Pancreas (tissue), 10 donors: ENCODE measurements at regions not wholly inside any gene's neighbourhood (a gene's known extent, or its start where the extent isn't known, plus 50 kb on each side); places are given as distances from the start of the nearest gene placed in this dataset.

Experiments used
- ATAC-seq, 4 donors: fragments of 200-7000 bp; cut with Tn5 transposase; one replicate each; pipeline versions ENCODE4 v1.8.0 to v1.9.1; 2020; ENCODE audit warnings: mild to moderate bottlenecking in 4 of 4, moderate library complexity in 4 of 4
- DNase-seq, 6 donors: peaks; one replicate each; pipeline ENCODE4 v3.0.0-alpha.2; 2020
- FAIRE-seq: peaks from 2 replicates; lab custom pipeline; 2012; peaks lifted over from hg19 to GRCh38; lab: Jason Lieb, UNC
- H3K27ac ChIP-seq, 4 donors: fragments of 200-600 bp; sonication (generic); 1 replicate in 3 of 4; 2 replicates in 1 of 4; pipeline versions ENCODE4 v1.5.0 to v1.8.0; 2020
- H3K27me3 ChIP-seq, 4 donors: fragments of 200-600 bp; one replicate each; pipeline ENCODE4 v1.8.0; 2021
- H3K36me3 ChIP-seq, 3 donors: fragments of 200-600 bp; sonication (generic) in 1 of 3; one replicate each; pipeline versions ENCODE4 v1.5.0 to v1.8.0; 2020 to 2021
- H3K4me1 ChIP-seq, 3 donors: fragments of 200-600 bp; one replicate each; pipeline ENCODE4 v1.8.0; 2021
- H3K4me3 ChIP-seq, 4 donors: fragments of 200-600 bp; sonication (generic) in 2 of 4; one replicate each; pipeline versions ENCODE4 v1.5.0 to v1.8.0; 2020 to 2021
- H3K9me3 ChIP-seq, 4 donors: fragments of 200-600 bp; one replicate each; pipeline ENCODE4 v1.8.0; 2021
- WGBS, 2 donors: extraction: QIAGEN DNeasy Blood & Tissue Kit; methylation state at CpG; one replicate each; pipeline ENCODE4 v1.1.7; 2013; 5-methylcytosine and 5-hydroxymethylcytosine counted together
- intact Hi-C, 3 donors: fragments of 100-400 bp; cut with DNase I; formaldehyde crosslinking; loops; one replicate each; pipeline versions ENCODE4 v1.11.1 to v1.14.2; 2022
- TF ChIP-seq, protein P1 (sequence below), 4 donors: fragments of 200-600 bp; sonication (generic) in 3 of 4; IDR thresholded peaks; one replicate each; pipeline versions ENCODE4 v1.5.0 to v1.8.0; 2021; ENCODE audit warnings: antibody characterized with exemption in 4 of 4
- donor health status: healthy with polysubstance abuse.
- donor health status: DM: no; HTN: no; CAD: no; lungs with moderate emphysema.
- donor health status: DM: no; HTN: no; CAD: no.
- donor health status: control.
- donor health status: control.
- donor health status: Bipolar disorder and iron deficiency.
- donor health status: DM: yes; HTN: yes; CAD: no.
- donor health status: DM: no; HTN: no; CAD: no.
- donor health status: DM: no; HTN: no; CAD: no.
- donor health status: DM: yes; HTN: yes; CAD: no.

GRCh38 chr12:123036466-123037285 is 56.2 kb downstream of the ARL6IP4 start:
- H3K27me3 ChIP-seq, result no peaks in the 10 kb centered on the region
- intact Hi-C loops, result loop anchor here in 1 of 3 donors (10.0 kb wide), 1 partner anchor 198 kb away; the partner anchor contains the start of genes MPHOSPH9 and MTRFR
- peak in 2 of 6 donors; percentile 25 to 33 for DNase-seq
- no peak overlapping the region for H3K27ac ChIP-seq
- TF ChIP-seq, protein P1, sequence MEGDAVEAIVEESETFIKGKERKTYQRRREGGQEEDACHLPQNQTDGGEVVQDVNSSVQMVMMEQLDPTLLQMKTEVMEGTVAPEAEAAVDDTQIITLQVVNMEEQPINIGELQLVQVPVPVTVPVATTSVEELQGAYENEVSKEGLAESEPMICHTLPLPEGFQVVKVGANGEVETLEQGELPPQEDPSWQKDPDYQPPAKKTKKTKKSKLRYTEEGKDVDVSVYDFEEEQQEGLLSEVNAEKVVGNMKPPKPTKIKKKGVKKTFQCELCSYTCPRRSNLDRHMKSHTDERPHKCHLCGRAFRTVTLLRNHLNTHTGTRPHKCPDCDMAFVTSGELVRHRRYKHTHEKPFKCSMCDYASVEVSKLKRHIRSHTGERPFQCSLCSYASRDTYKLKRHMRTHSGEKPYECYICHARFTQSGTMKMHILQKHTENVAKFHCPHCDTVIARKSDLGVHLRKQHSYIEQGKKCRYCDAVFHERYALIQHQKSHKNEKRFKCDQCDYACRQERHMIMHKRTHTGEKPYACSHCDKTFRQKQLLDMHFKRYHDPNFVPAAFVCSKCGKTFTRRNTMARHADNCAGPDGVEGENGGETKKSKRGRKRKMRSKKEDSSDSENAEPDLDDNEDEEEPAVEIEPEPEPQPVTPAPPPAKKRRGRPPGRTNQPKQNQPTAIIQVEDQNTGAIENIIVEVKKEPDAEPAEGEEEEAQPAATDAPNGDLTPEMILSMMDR (IDR thresholded peaks at IDR 0.05), result no peak
- FAIRE-seq, result no peak
- H3K36me3 ChIP-seq, result no peaks in the 10 kb centered on the region
- no peaks in the 10 kb centered on the region for H3K9me3 ChIP-seq
- no peak for ATAC-seq
- 87 to 94% methylated on average over 4 of the region's 4 CpGs for WGBS, 2 donors
- no peak overlapping the region for H3K4me3 ChIP-seq
- no peaks in the 10 kb centered on the region for H3K4me1 ChIP-seq

DNA sequence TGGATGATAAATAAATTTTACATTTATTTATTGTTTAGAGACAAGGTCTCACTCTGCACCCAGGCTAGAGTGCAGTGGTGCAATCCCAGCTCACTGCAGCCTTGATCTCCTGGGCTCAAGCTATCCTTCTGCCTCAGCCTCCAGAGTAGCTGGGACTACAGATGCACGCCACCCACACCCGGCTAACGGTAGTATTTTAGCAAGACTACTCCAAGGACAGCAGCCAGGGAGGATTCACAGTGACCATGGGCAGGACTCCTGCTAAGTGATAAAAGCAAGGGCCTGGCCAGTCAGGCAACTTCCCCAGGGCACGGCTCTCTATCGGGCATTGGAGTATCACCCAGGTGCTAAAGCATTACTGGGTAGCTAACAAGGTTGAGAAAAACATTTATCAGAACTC is 55.4 kb downstream of the ARL6IP4 start:
- no peak for FAIRE-seq

GRCh38 chr12:123034865-123035264 is 54.4 kb downstream of the ARL6IP4 start:
- H3K27ac ChIP-seq, result no peak overlapping the region
- WGBS, 2 donors, result 54 to 58% methylated on average over 4 of the region's 4 CpGs
- TF ChIP-seq, protein P1 (IDR thresholded peaks at IDR 0.05), result no peak
- no peak for DNase-seq
- H3K4me1 ChIP-seq, result no peaks in the 10 kb centered on the region
- H3K27me3 ChIP-seq, result no peaks in the 10 kb centered on the region
- no peaks in the 10 kb centered on the region for H3K36me3 ChIP-seq
- H3K9me3 ChIP-seq, result no peaks in the 10 kb centered on the region
- peak in 2 of 4 donors; percentile 57 to 67 for ATAC-seq
- no peak overlapping the region for H3K4me3 ChIP-seq
- no peak for FAIRE-seq
- intact Hi-C loops, result loop anchor here in 1 of 3 donors (10.0 kb wide), 1 partner anchor 200 kb away; the partner anchor contains the start of genes MPHOSPH9 and MTRFR

More for the DNA sequence above, 55.4 kb downstream of the ARL6IP4 start:
- Histone ChIP-seq H3K4me1 (no peaks in the 10 kb centered on the region), H3K36me3 (no peaks in the 10 kb centered on the region), H3K27me3 (no peaks in the 10 kb centered on the region), H3K9me3 (no peaks in the 10 kb centered on the region), H3K4me3 (no peak overlapping the region), H3K27ac (no peak overlapping the region)
- 88 to 92% methylated on average over 5 of the region's 5 CpGs for WGBS, 2 donors
- peak in 2 of 6 donors; percentile 15 to 30 for DNase-seq
- intact Hi-C loops, result loop anchor here in 1 of 3 donors (10.0 kb wide), 1 partner anchor 199 kb away; the partner anchor contains the start of genes MPHOSPH9 and MTRFR
- TF ChIP-seq, protein P1 (IDR thresholded peaks at IDR 0.05), result no peak
- ATAC-seq, result no peak

GRCh38 chr12:123034022-123034541 is 53.6 kb downstream of the ARL6IP4 start:
- WGBS, 2 donors, result 84 to 86% methylated on average over 21 of the region's 21 CpGs
- DNase-seq, result peak in 2 of 6 donors; percentile 43
- H3K27me3 ChIP-seq, result no peaks in the 10 kb centered on the region
- H3K27ac ChIP-seq, result no peak overlapping the region
- H3K4me1 ChIP-seq, result no peaks in the 10 kb centered on the region
- TF ChIP-seq, protein P1 (IDR thresholded peaks at IDR 0.05), result no peak
- no peak overlapping the region for H3K4me3 ChIP-seq
- intact Hi-C loops, result loop anchor here in 1 of 3 donors (10.0 kb wide), 1 partner anchor 201 kb away; the partner anchor contains the start of genes MPHOSPH9 and MTRFR
- FAIRE-seq, result no peak
- ATAC-seq, result peak in 1 of 4 donors; percentile 9
- H3K9me3 ChIP-seq, result no peaks in the 10 kb centered on the region
- H3K36me3 ChIP-seq, result no peaks in the 10 kb centered on the region
